HepG2 (cell line): ENCODE measurements at regions not wholly inside any gene's neighbourhood (a gene's known extent, or its start where the extent isn't known, plus 50 kb on each side); places are given as distances from the start of the nearest gene placed in this dataset.

Experiments
- ARID4A ChIP-seq: sonication (generic); formaldehyde crosslinking; IDR thresholded peaks from 2 replicates; pipeline ENCODE4 v1.5.0; 2020; ENCODE audit warnings: mild to moderate bottlenecking, missing genetic modification reagents, borderline replicate concordance
- DZIP1 ChIP-seq: sonication (generic); formaldehyde crosslinking; IDR thresholded peaks from 2 replicates; pipeline ENCODE4 v1.5.0; 2020; ENCODE audit warnings: mild to moderate bottlenecking, missing genetic modification reagents
- E2F5 ChIP-seq: sonication (generic); formaldehyde crosslinking; conservative IDR thresholded peaks from 2 replicates; pipeline ENCODE4 v1.4.0; 2020; ENCODE audit warnings: missing genetic modification reagents
- SIN3A ChIP-seq: IDR thresholded peaks from 2 replicates; pipeline ENCODE4 v1.6.1; 2011; ENCODE audit warnings: low read depth, mild to moderate bottlenecking, control low read depth, low read length, borderline replicate concordance
- XBP1 ChIP-seq: sonication (generic); formaldehyde crosslinking; IDR thresholded peaks from 2 replicates; pipeline ENCODE4 v1.5.0; 2020; ENCODE audit warnings: missing genetic modification reagents
- ZBTB7B ChIP-seq: sonication (generic); formaldehyde crosslinking; IDR thresholded peaks from 2 replicates; pipeline ENCODE4 v1.4.0; 2020; ENCODE audit warnings: missing genetic modification reagents
- ZNF556 ChIP-seq: sonication (generic); formaldehyde crosslinking; IDR thresholded peaks from 2 replicates; pipeline ENCODE4 v1.4.0; 2020; ENCODE audit warnings: mild to moderate bottlenecking, missing genetic modification reagents, borderline replicate concordance
- ZNF781 ChIP-seq: sonication (generic); formaldehyde crosslinking; IDR thresholded peaks from 2 replicates; pipeline ENCODE4 v1.5.1; 2020; ENCODE audit warnings: borderline replicate concordance, mild to moderate bottlenecking, missing genetic modification reagents; ENCODE audit errors: not compliant biosample characterization

- TF ChIP-seq E2F5 (CRISPR knock-in tag), result no peak
- TF ChIP-seq ZBTB7B (CRISPR knock-in tag), result no peak
- TF ChIP-seq ARID4A, result no peak
- TF ChIP-seq XBP1 (CRISPR knock-in tag), result no peak
- no peak for TF ChIP-seq ZNF556 (CRISPR knock-in tag)
- no peak for TF ChIP-seq DZIP1 (CRISPR knock-in tag)
- TF ChIP-seq ZNF781, result no peak
- no peak for TF ChIP-seq SIN3A
Measured at GRCh38 chr2:146776596-146776995, 1068.2 kb upstream of the ACVR2A start (continued).
